ENCODE measurements at regions not wholly inside any gene's neighbourhood (a gene's known extent, or its start where the extent isn't known, plus 50 kb on each side); places are given as distances from the start of the nearest gene placed in this dataset.

DNA sequence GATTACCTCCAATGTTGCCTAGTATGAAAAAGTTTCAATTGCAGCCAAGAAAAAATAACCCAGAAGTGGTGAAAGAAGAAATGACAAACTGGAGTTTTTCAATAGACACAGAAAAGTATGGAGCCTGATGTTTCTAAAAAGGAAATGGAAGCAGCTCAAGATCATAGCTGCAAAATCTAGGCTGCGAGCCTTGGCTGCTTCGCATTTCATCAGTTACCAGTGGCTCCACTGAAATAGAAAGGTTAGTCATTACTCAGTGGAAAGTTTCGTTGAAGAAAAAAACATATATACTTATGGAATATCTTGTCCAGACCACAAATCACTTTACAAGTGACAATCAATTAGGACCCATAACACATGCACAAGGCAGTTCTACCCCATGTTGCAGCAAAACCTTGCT, 206.8 kb upstream of the SOX9 start:
- POLR2A ChIA-PET (ENCODE audit: partially characterized antibody) = no interaction called here
- TF ChIP-seq SIX5 (IDR thresholded peaks at IDR 0.05; ENCODE audit: low read depth, low read length) (no peak), EGR1 (IDR thresholded peaks at IDR 0.05; ENCODE audit: borderline replicate concordance, low read depth, low read length) (no peak), NANOG (IDR thresholded peaks at IDR 0.05; ENCODE audit: insufficient read depth, low read depth, low read length, poor library complexity, severe bottlenecking) (no peak), SRF (IDR thresholded peaks at IDR 0.05; ENCODE audit: low read depth, low read length) (no peak), EZH2 (IDR thresholded peaks at IDR 0.05; ENCODE audit: low read depth, low read length, severe bottlenecking) (no peak), SIRT6 (IDR thresholded peaks at IDR 0.05; ENCODE audit: low read length) (no peak), CTBP2 (IDR thresholded peaks at IDR 0.05; ENCODE audit: borderline replicate concordance, insufficient read depth, insufficient read length, low read length) (no peak), ATF2 (IDR thresholded peaks at IDR 0.05; ENCODE audit: low read length) (no peak), SAP30 (IDR thresholded peaks at IDR 0.05; ENCODE audit: insufficient read depth, insufficient replicate concordance, low read length) (no peak), JUN (IDR thresholded peaks at IDR 0.05; ENCODE audit: low read depth, low read length) (no peak), MAX (IDR thresholded peaks at IDR 0.05) (no peak), RNF2 (IDR thresholded peaks at IDR 0.05; ENCODE audit: borderline replicate concordance, low read depth, low read length, missing control alignments, poor library complexity, severe bottlenecking) (no peak)

More for the DNA sequence above, 206.8 kb upstream of the SOX9 start:
- H2BK15ac ChIP-seq (ENCODE audit: low read length) = no peak overlapping the region
- WGBS, 2 experiments (ENCODE audit: extremely low coverage in 1 of 2, insufficient coverage in 1 of 2, insufficient read length in 1 of 2, insufficient replicate concordance in 2 of 2, low coverage in 1 of 2, low lambda C conversion rate in 2 of 2, missing lambda C conversion rate in 1 of 2) = 91% methylated on average over 3 of the region's 3 CpGs; no CpG with 5 or more reads in 1 of the 2 experiments
- H3K27me3 ChIP-seq (replicated peaks in 1 of 4; ENCODE audit: control insufficient read depth in 3 of 4, extremely low read depth in 1 of 4, insufficient read depth in 3 of 4, low read length in 3 of 4) = no peaks in the 10 kb centered on the region
- no peak overlapping the region for H3K4ac ChIP-seq (replicated peaks; ENCODE audit: insufficient read length, low read depth, low read length)
- no peak overlapping the region for H3K4me3 ChIP-seq (ENCODE audit: extremely low read depth in 1 of 4, insufficient read depth in 2 of 4, low read depth in 3 of 4, low read length in 4 of 4)
- H3K9me3 ChIP-seq (ENCODE audit: insufficient read depth in 2 of 2, low read depth in 1 of 2, low read length in 1 of 2) = no peaks in the 10 kb centered on the region
- H4K20me1 ChIP-seq (replicated peaks in 1 of 2; ENCODE audit: control insufficient read depth in 1 of 2, insufficient read depth in 2 of 2, low read length in 2 of 2) = no peaks in the 10 kb centered on the region
- no peak overlapping the region for H2BK12ac ChIP-seq (ENCODE audit: low read depth, low read length)
- no peak overlapping the region for H4K91ac ChIP-seq (replicated peaks; ENCODE audit: insufficient read length, low read length)
- no peak overlapping the region for H3K23ac ChIP-seq (ENCODE audit: insufficient read length)
- no peak overlapping the region for H2AFZ ChIP-seq (ENCODE audit: low read length)
- H2BK120ac ChIP-seq (replicated peaks; ENCODE audit: low read depth, low read length) = no peak overlapping the region
- H3K79me1 ChIP-seq (ENCODE audit: low read depth, low read length) = no peaks in the 10 kb centered on the region
- DNase-seq (ENCODE audit: low read depth in 1 of 2, low spot score in 2 of 2) (no peak), FAIRE-seq (no peak)
- no peaks in the 10 kb centered on the region for H3K36me3 ChIP-seq (ENCODE audit: control insufficient read depth in 2 of 4, insufficient read depth in 4 of 4, low read length in 3 of 4)
- H3K9ac ChIP-seq (replicated peaks in 1 of 4; ENCODE audit: extremely low read depth in 1 of 4, low read depth in 3 of 4, low read length in 3 of 4) = no peak overlapping the region
- H2BK20ac ChIP-seq (ENCODE audit: low read length) = no peak overlapping the region
- CTCF ChIA-PET (ENCODE audit: partially characterized antibody) = interaction anchor here (1.6 kb wide), 1 partner anchor 17 kb away, joined by 4 read pairs; no protein-coding TSS in a partner anchor
- H4K8ac ChIP-seq (ENCODE audit: extremely low read depth, insufficient read depth, low read length) = no peak overlapping the region
- no peaks in the 10 kb centered on the region for H3K4me1 ChIP-seq (replicated peaks in 1 of 4; ENCODE audit: control insufficient read depth in 3 of 4, insufficient read depth in 4 of 4, low read length in 3 of 4)
- no peak overlapping the region for H2AK5ac ChIP-seq (ENCODE audit: low read depth, low read length)
- no peak overlapping the region for H3K4me2 ChIP-seq (ENCODE audit: insufficient read depth in 1 of 2, low read depth in 2 of 2, low read length in 2 of 2)
- H3K23me2 ChIP-seq (ENCODE audit: low read depth, low read length) = no peaks in the 10 kb centered on the region
- no peak overlapping the region for H2BK5ac ChIP-seq (ENCODE audit: low read depth, low read length)
- H3K56ac ChIP-seq (replicated peaks; ENCODE audit: insufficient read length, low read depth, low read length) = no peak overlapping the region
- H3K79me2 ChIP-seq (ENCODE audit: control insufficient read depth in 1 of 2, insufficient read depth in 2 of 2, low read length in 2 of 2) = no peaks in the 10 kb centered on the region
- H3K27ac ChIP-seq (ENCODE audit: low read depth, low read length) = no peak overlapping the region
- H3K18ac ChIP-seq (ENCODE audit: extremely low read depth, low read length) = no peak overlapping the region
- no peak overlapping the region for H3K14ac ChIP-seq (ENCODE audit: insufficient read length)
- no peak overlapping the region for H4K5ac ChIP-seq (ENCODE audit: insufficient read length, low read depth, low read length)
